ENCODE measurements at regions not wholly inside any gene's neighbourhood (a gene's known extent, or its start where the extent isn't known, plus 50 kb on each side); places are given as distances from the start of the nearest gene placed in this dataset.

DNA sequence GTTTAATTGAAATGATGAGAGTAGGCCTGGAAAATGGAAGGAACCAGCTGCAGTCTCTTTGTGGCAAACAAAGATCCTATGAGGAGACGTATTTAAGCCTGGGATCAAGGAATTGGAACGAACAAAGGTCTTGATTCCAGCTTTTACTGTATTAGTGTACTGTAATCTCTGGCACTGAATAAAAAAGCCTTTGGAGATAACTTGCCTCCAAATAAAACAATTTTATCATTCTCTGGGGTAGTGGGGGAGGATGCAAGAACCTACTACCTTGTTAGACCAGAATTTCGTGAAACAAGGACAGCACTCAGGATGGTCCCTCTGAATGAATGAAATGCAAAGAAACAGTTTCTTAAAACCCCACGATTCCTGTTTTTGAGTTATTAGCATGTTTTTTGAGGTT, 134.2 kb downstream of the RWDD3 start:
- ATAC-seq, result no peak
- DNase-seq (ENCODE audit: low spot score), result no peak
- intact Hi-C loops (cut with DNase I), result no loop called here

- ATAC-seq, result no peak
- no peak for DNase-seq (ENCODE audit: low spot score)
- intact Hi-C loops (cut with DNase I), result no loop called here
These were observed 136.1 kb downstream of the RWDD3 start for GRCh38 chr1:95369985-95370690.

DNA sequence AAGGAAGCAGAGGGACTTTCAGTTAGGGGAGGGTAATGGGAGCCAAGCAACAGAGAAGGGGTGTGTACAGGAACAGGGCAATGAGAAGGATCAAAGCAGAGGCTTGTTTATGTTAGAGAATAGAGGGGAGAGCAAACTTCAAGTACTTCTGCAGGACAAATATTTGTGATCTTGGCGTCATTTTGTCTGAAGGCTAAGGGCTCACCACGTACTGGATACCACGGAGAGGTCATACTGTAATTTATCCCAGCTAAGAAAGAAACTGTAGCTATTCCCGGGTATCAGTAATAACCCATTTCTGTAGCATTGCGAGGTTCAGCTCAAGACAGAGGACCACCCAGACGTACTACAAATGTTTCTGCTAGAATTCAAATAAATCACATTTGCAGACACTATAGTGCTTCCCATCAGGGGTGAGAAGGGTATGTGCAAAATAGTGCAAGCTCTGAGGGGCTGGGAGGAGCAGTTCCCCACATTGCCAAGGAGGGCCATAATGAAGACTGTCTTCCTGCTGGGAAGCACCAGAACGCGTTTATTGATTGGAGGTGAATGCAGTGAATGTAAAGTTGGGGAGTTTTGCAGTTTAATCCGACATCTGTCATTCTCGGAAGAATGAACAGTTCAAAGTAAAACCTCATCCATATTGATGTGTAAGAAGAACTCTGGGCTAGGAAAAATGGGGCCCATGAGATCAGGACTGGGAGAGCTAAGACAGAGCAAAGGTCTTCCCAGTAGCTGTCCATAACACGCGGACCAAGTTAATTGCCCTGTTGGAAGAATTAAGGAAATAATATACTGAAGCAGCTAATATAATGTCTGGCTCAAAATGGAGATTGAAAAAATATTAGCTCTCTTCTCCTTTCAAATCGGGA, 136.9 kb downstream of the RWDD3 start:
- ATAC-seq, result no peak
- intact Hi-C loops (cut with DNase I), result no loop called here
- DNase-seq (ENCODE audit: low spot score), result no peak

DNA sequence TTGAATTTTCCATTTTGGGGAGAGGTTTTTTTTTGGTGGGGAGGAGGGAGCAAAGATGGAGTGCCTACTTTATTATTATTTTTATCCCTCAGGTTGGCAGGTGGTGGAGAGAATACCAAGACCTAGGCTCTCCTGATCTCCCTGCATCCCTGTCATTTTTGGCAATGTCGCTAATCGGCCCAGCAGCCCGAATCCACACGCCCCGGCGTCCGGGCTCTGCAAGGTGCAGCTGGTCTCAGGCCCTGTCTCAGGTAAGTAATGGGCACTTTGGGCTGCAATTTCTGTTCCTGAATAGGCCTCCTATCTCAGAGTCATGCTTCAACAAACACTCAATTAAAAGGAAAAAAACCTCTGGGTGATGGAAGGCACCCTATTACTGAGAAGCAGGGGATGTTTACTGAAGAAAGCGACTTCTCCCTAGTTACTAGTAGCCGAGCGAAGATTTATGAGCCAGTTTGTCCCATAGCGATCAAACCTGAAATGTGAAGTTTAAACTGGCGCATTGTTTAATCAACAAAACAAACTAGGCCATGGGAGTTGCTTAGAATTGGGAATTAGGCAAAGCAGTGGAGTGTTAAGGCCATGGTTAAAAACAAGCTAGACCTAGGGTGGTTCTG, 137.8 kb downstream of the RWDD3 start:
- DNase-seq (ENCODE audit: low spot score) (no peak), ATAC-seq (no peak)
- intact Hi-C loops (cut with DNase I), result no loop called here

DNA sequence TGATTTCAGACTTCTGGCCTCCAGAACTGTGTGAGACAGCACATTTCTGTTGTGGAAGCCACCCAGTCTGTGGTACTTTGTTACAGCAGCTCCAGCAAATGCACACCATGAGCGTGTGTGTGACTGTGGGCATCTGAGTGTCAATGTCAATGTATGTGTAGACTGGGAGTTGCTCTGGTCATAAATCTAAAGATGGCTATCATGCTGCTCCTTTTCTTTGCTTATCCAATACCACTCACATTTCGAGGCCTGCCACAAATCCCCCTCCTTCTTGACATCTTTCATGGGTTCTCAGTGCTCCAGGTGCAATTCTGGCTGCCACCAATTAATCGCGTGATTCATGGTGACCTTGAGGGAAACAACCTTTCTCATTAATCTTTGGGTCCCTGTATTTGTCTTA, 141.2 kb downstream of the RWDD3 start:
- intact Hi-C loops (cut with DNase I), result no loop called here
- ATAC-seq, result no peak
- DNase-seq (ENCODE audit: low spot score), result no peak

GRCh38 chr1:95380909-95381308, 146.9 kb downstream of the RWDD3 start:
- ATAC-seq, result no peak
- intact Hi-C loops (cut with DNase I), result no loop called here
- no peak for DNase-seq (ENCODE audit: low spot score)

GRCh38 chr1:95382000-95382786, 148.2 kb downstream of the RWDD3 start:
- intact Hi-C loops (cut with DNase I), result no loop called here
- DNase-seq (ENCODE audit: low spot score) (no peak), ATAC-seq (no peak)

DNA sequence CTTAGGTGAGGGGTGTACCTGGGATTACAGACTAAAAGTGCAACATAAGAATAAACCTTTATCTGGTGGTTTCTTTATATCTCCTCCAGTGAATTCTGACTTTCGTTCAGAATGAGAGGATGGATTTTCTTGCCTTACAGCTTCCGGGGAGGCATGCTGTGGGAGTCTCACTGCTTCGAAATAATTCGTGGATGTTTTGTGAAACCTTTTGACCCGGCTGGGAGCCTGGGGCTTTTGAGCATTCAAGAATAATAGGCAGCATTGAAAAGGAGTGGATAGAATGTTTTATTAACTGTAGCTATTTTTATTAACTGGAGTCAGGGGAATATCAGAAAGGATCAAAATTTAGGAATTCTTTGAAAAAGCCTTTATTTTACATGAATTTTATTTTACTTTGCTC, 149.1 kb downstream of the RWDD3 start:
- ATAC-seq, result no peak
- no peak for DNase-seq (ENCODE audit: low spot score)
- intact Hi-C loops (cut with DNase I), result no loop called here

DNA sequence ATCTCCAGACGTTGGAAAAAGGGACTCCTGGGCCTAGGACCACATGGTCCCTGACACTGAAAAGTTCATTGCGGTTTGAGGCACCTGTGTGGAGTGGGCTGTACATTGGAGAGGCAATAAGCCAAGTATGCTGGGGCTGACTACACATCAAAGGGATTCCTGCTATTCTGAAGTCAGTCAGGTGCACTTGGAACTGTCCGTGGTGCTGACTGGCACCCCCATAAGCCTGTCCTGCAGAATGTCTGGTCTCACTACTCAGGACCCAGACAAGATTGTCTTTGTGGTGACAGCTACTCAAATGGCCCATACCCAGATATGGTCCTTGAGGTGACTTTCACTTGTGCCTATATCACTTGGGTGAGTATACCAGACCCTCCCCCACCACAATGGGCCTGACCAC, 150.6 kb downstream of the RWDD3 start:
- intact Hi-C loops (cut with DNase I), result no loop called here
- ATAC-seq (no peak), DNase-seq (ENCODE audit: low spot score) (no peak)

GRCh38 chr1:95386371-95386770, 152.4 kb downstream of the RWDD3 start:
- intact Hi-C loops (cut with DNase I), result no loop called here
- no peak for ATAC-seq
- no peak for DNase-seq (ENCODE audit: low spot score)

DNA sequence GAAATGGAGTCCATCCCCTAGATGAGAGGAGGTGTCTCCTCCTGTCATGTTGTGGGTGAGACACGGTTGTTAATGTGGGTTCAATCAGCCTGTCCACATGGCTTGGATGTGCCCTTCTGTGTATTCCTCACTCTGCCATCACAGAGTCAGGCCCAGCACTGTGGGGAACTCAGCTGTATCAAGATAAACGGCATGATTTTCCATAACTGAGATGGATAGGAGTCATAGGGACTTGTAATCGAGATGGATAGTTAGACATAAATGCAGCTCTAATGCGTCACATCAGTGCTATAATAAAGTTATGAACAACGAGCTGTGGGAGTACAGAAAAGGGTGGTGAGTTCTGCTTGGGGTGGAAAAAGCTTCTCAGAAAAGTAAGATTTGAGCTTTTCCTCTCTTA, 152.9 kb downstream of the RWDD3 start:
- ATAC-seq (no peak), DNase-seq (ENCODE audit: low spot score) (no peak)
- intact Hi-C loops (cut with DNase I), result no loop called here

DNA sequence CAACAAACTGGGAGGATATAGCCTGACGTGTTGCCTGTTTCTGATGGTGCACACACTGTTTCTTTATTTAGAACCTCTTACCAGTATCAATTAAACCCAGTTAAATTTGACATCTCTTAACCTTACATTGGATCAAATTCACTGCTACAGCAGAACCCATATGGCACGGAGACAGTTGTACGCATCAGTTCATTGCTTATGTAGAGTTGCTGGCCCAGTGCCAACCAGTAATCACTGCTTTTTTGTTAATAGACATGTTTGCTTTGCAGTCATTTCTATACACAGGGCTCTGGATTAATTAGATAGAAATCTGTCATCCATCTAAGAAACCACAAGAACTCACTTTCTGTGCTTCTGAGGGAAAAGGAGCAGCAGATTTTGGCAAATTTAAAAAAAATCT, 154.0 kb downstream of the RWDD3 start:
- ATAC-seq (no peak), DNase-seq (ENCODE audit: low spot score) (no peak)
- intact Hi-C loops (cut with DNase I), result no loop called here

- intact Hi-C loops (cut with DNase I), result no loop called here
These were observed 159.4 kb downstream of the RWDD3 start for GRCh38 chr1:95393434-95393833.

DNA sequence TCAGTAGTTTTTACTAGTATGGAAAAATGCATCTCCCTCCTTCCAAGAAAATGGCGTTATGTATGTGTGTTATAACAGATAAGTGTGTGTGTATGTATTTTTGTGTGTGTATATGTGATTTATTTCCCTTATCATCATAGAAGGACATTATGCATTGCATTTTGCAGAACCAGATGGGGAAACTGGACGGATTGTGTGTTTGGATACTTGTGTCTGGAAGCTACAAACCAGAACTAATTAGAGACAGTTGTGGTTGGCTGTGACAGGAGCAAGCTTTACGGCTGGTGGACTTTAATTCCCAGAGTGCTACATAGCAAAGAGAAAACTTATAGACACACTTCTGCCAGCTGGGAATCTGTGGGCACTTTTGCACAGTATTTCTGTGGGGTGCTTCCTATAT, 162.5 kb downstream of the RWDD3 start:
- ATAC-seq, result no peak

More at GRCh38 chr1:95393434-95393833, 159.4 kb downstream of the RWDD3 start:
- no peak for ATAC-seq
- DNase-seq (ENCODE audit: low spot score), result no peak

GRCh38 chr1:95402780-95403179, 168.8 kb downstream of the RWDD3 start:
- intact Hi-C loops (cut with DNase I), result no loop called here
- DNase-seq (ENCODE audit: low spot score), result no peak
- no peak for ATAC-seq

More for the DNA sequence above, 162.5 kb downstream of the RWDD3 start:
- intact Hi-C loops (cut with DNase I), result no loop called here
- no peak for DNase-seq (ENCODE audit: low spot score)

DNA sequence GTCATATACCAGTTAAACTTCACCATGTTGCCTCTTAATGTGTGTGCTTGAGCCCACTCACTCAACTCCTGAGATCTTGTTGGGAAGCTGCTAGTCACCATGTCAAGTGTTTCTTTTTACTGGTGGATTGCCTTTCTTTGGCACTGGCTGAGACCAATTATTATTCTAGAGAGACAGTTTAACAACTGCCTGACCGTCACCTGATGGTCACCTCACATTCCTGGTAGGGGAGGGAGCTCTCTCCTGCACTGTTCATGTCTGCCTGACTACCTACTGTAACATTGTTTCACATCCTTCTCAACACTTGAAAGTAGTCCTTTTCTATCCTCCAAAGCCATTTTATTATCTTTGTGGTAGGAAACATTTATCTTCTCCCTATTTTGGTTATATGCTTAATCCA, 172.3 kb downstream of the RWDD3 start:
- DNase-seq (ENCODE audit: low spot score), result no peak
- intact Hi-C loops (cut with DNase I), result no loop called here
- no peak for ATAC-seq

GRCh38 chr1:95407131-95407885, 173.3 kb downstream of the RWDD3 start:
- intact Hi-C loops (cut with DNase I), result no loop called here
- DNase-seq (ENCODE audit: low spot score) (no peak), ATAC-seq (no peak)

GRCh38 chr1:95407886-95408291, 173.9 kb downstream of the RWDD3 start:
- no peak for ATAC-seq
- no peak for DNase-seq (ENCODE audit: low spot score)
- intact Hi-C loops (cut with DNase I), result no loop called here
